Stimulated activated CD4-positive, alpha-beta T cell treated with anti-CD3 and anti-CD28 coated beads, TNF-alpha, amount 100 ng/mL, for 4 hours (primary cell): ENCODE measurements at regions not wholly inside any gene's neighbourhood (a gene's known extent, or its start where the extent isn't known, plus 50 kb on each side); places are given as distances from the start of the nearest gene placed in this dataset.
"Not testable (repeated sequence)": the region's sequence is repeated elsewhere in the genome, so short reads cannot be mapped to it uniquely, and the experiment has no call there.

ENCODE experiments used
- DNase-seq, 3 experiments: peaks; one replicate each; pipeline ENCODE4 v3.0.0-alpha.2; 2020; ENCODE audit warnings: low read depth in 3 of 3

GRCh38 chrX:39277685-39278390, 476.6 kb downstream of the MID1IP1 start:
- not testable (repeated sequence) for DNase-seq

- DNase-seq = no peak
These were observed 482.0 kb downstream of the MID1IP1 start for GRCh38 chrX:39283239-39283638.

- DNase-seq = no peak
These were observed 487.3 kb downstream of the MID1IP1 start for GRCh38 chrX:39288592-39288991.

- DNase-seq = no peak
These were observed 488.6 kb downstream of the MID1IP1 start for GRCh38 chrX:39289827-39290226.

- no peak for DNase-seq
These were observed 491.9 kb downstream of the MID1IP1 start for GRCh38 chrX:39293203-39293602.

GRCh38 chrX:39296472-39296871, 495.2 kb downstream of the MID1IP1 start:
- no peak for DNase-seq

- no peak for DNase-seq
These were observed 497.6 kb downstream of the MID1IP1 start for GRCh38 chrX:39298821-39299220.

GRCh38 chrX:39299615-39300014, 498.4 kb downstream of the MID1IP1 start:
- no peak for DNase-seq

- DNase-seq = no peak
These were observed 499.8 kb downstream of the MID1IP1 start for GRCh38 chrX:39301036-39301435.

- no peak for DNase-seq
These were observed 501.6 kb downstream of the MID1IP1 start for GRCh38 chrX:39302838-39303237.

GRCh38 chrX:39304746-39305145, 503.5 kb downstream of the MID1IP1 start:
- DNase-seq = no peak

GRCh38 chrX:39307488-39307887, 506.2 kb downstream of the MID1IP1 start:
- DNase-seq = no peak

GRCh38 chrX:39308126-39308525, 506.9 kb downstream of the MID1IP1 start:
- no peak for DNase-seq

- DNase-seq = peak in 2 of 3 experiments; percentile 38 to 53
These were observed 507.9 kb downstream of the MID1IP1 start for GRCh38 chrX:39309018-39309635.

- peak in 2 of 3 experiments; percentile 15 to 21 for DNase-seq
These were observed 508.5 kb downstream of the MID1IP1 start for GRCh38 chrX:39309721-39310152.

- no peak for DNase-seq
These were observed 509.6 kb downstream of the MID1IP1 start for GRCh38 chrX:39310891-39311290.

GRCh38 chrX:39311646-39312045, 510.4 kb downstream of the MID1IP1 start:
- DNase-seq = no peak

- no peak for DNase-seq
These were observed 511.9 kb downstream of the MID1IP1 start for GRCh38 chrX:39313146-39313545.

GRCh38 chrX:39318506-39319343, 517.5 kb downstream of the MID1IP1 start:
- no peak for DNase-seq

GRCh38 chrX:39320165-39320564, 518.9 kb downstream of the MID1IP1 start:
- no peak for DNase-seq

- no peak for DNase-seq
These were observed 521.2 kb downstream of the MID1IP1 start for GRCh38 chrX:39322496-39322895.

- no peak for DNase-seq
These were observed 523.1 kb downstream of the MID1IP1 start for GRCh38 chrX:39324233-39324930.
